Spleen (tissue), 7 donors: ENCODE measurements at regions not wholly inside any gene's neighbourhood (a gene's known extent, or its start where the extent isn't known, plus 50 kb on each side); places are given as distances from the start of the nearest gene placed in this dataset.

Experiments
- POLR2A ChIP-seq, 3 donors: fragments of 450-650 bp; IDR thresholded peaks; one replicate each; pipeline ENCODE4 v1.5.1; 2017; ENCODE audit warnings: antibody characterized with exemption in 3 of 3, mild to moderate bottlenecking in 1 of 3
- TF ChIP-seq, protein P1 (sequence below), 11 experiments: fragments of 200-600 bp in 7 of 11; fragments of 450-650 bp in 4 of 11; sonication (generic) in 4 of 11; IDR thresholded peaks in 8 of 11; conservative IDR thresholded peaks in 3 of 11; 1 replicate in 7 of 11; 2 replicates in 4 of 11; pipeline versions ENCODE4 v1.4.0 to v1.8.0; 2016 to 2021; ENCODE audit warnings: antibody characterized with exemption in 11 of 11, inconsistent platforms in 4 of 11, mild to moderate bottlenecking in 1 of 11
- donor health status: DM: no; HTN: no; CAD: no; lungs with moderate emphysema.
- donor health status: DM: no; HTN: no; CAD: no.
- donor health status: DM: no; HTN: no; CAD: no.

DNA sequence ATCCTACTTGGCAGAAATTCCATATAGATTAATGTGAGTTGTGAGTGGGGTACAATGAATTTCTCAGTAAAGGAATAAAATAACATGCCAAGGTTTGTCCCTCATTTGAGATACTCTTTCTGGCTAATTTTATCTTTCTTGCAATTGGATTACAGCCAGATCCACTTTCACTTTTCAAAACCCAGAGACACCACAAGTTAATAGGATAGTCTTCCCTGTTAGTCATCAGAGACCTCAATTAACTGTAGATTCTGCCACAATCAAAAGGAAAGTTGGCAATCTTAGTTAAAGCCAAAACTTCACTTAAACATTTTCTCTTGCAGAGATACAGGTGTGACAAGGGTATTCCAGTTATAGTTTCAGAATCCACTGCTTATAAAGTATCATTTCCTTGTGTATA is 91.4 kb upstream of the PHYHIPL start:
- TF ChIP-seq POLR2A (IDR thresholded peaks at IDR 0.05), result no peak
- TF ChIP-seq, protein P1, sequence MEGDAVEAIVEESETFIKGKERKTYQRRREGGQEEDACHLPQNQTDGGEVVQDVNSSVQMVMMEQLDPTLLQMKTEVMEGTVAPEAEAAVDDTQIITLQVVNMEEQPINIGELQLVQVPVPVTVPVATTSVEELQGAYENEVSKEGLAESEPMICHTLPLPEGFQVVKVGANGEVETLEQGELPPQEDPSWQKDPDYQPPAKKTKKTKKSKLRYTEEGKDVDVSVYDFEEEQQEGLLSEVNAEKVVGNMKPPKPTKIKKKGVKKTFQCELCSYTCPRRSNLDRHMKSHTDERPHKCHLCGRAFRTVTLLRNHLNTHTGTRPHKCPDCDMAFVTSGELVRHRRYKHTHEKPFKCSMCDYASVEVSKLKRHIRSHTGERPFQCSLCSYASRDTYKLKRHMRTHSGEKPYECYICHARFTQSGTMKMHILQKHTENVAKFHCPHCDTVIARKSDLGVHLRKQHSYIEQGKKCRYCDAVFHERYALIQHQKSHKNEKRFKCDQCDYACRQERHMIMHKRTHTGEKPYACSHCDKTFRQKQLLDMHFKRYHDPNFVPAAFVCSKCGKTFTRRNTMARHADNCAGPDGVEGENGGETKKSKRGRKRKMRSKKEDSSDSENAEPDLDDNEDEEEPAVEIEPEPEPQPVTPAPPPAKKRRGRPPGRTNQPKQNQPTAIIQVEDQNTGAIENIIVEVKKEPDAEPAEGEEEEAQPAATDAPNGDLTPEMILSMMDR (IDR thresholded peaks at IDR 0.05 in 8 of 11, conservative IDR thresholded peaks at IDR 0.05 in 3 of 11), result no peak
